Forelimb muscle (tissue), 1 donor: ENCODE measurements at regions not wholly inside any gene's neighbourhood (a gene's known extent, or its start where the extent isn't known, plus 50 kb on each side); places are given as distances from the start of the nearest gene placed in this dataset.
"Not testable (repeated sequence)": the region's sequence is repeated elsewhere in the genome, so short reads cannot be mapped to it uniquely, and the experiment has no call there.

Experiments
- DNase-seq: peaks from one replicate; pipeline ENCODE4 v3.0.0-alpha.2; 2013; ENCODE audit warnings: low read depth

GRCh38 chr13:62839338-62839737, 1423.7 kb upstream of the PCDH20 start:
- DNase-seq: no peak

DNA sequence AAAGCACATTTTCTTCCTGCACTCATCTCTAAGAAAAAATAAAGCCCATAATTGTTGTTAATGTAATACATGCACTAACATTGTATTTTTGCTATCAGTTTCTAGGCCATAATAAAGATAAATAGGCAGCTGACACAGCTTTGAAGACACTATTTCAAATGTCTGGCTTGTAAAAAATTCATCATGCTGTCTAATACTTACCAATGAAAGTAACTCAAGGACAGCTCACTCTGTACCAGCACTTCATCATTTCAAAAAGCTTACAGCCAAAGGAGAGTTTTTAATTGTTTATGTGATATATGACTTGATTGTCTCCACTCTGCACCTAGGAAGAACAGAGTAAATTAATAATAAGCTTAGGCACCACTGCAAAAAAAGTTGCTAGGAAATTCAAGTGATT, 1423.3 kb upstream of the PCDH20 start:
- DNase-seq: no peak

DNA sequence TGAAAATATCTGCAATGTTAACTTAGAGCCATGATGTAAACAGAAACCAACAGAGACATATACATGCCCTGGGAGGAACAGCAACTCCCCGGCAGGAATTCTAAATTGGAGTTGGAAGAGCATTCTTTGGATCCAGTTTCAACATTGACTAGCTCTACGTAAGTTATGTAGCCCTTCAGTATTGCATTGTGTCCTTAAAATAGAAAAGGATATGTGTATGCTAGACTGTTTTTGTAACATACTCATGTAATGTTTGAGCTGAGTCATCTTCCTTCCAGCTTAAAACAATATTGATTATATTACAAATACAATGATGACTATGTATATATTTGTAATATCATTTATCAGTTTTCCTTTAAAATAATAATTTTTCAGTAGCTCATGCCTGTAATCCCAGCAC, 1422.2 kb upstream of the PCDH20 start:
- no peak for DNase-seq

GRCh38 chr13:62829486-62829885, 1413.8 kb upstream of the PCDH20 start:
- DNase-seq: no peak

GRCh38 chr13:62799931-62800436, 1384.3 kb upstream of the PCDH20 start:
- no peak for DNase-seq

DNA sequence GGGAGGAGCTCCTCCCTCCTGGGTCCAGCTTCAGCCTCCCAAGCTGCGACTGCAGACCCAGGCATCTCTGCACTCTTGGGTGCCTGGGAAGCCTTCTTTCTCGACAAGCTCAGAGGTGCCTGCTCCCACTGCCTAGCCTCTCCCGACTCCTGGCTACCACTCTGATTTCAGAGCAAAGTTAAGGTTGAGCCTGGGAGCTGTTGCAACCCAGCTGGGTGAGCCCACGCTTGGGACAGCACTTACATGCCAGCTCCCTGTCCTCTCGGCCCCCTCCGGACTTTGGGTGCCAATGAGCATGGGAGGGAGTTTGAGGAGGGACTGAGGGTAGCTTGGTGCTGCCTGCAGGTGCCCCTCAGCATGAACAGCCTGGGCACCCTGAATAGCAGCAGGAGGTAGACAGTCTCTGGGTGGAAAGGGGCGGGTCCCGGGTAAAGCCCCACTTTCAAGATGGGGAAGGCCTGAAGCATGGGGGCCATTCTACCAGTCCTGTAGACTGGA, 1383.4 kb upstream of the PCDH20 start:
- DNase-seq: no peak

DNA sequence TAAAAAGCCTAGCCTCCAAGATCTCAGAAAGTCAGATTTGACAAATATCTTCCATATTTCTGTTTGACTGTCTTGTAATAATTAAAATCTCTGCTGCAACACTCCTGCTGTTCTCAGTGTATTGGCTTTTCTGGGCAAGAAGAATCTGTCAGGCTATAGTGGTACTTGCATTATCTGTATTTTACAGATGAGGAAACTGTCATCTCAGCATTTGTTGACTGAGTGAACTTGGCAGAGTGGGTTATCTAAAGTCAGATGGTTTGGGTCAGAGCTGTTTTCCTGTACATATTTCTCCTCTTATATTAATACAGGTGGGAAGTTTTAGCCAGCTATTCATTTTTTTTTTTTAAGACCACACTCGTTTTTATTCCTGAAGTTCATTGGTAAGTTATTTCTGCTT, 1378.2 kb upstream of the PCDH20 start:
- no peak for DNase-seq

DNA sequence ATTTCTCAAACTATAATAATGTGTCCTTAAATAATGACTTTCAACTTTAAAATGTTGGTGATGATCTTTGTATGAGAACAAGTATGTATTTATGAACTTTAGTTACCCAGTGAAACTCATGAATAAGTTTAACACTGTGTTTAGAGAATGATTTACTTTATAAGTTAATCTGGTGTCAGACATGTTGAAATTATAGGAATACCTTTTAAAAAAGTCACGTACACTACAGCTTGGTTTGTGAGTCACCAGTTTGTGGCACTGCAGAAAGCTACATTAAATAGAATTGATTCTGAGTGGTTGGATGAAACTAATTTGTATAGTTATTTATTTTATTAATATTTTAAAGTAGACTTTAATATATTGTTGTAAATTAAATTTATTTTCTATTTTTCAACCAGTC, 1366.2 kb upstream of the PCDH20 start:
- no peak for DNase-seq

GRCh38 chr13:62779161-62779560, 1363.5 kb upstream of the PCDH20 start:
- DNase-seq: no peak

DNA sequence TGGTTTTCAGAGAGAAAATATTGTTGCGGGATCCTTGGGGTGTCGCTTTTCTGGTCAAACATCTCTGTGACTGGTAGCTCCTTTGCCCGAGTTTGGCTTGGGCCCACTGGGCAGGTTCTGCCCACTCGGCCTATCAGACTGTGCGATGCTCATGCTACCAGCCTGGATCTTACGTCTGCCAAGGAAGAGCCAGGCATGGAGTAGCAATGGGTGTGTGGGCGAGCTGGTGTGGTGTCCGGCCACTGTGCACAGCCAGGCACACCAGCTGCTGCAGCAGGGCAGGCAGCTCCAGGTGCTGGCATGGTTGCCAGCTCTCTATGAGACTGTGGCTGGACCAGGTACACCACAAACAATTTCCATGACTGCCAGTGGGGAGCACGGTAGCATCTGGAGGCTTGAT, 1351.8 kb upstream of the PCDH20 start:
- no peak for DNase-seq

- DNase-seq: no peak
Observed at GRCh38 chr13:62760724-62761123, 1345.1 kb upstream of the PCDH20 start.

DNA sequence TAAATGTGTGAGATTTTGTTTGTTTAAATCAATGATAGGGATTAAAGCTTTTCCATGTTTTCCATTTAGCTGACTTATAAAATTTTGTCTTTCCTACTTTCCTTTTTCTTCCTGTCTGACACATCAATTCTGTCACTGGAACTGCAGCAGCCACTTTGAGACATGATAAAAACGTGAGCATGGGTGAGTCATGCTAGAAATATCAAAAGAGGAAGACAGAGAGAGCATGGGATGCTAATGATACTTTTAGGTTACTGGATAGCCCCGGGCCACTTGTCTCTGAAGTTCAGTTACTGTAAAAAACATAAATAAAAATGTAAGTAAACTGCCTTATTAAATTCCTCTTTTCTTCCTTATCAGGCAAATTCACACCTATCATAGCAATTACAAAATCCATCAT, 1332.0 kb upstream of the PCDH20 start:
- no peak for DNase-seq

DNA sequence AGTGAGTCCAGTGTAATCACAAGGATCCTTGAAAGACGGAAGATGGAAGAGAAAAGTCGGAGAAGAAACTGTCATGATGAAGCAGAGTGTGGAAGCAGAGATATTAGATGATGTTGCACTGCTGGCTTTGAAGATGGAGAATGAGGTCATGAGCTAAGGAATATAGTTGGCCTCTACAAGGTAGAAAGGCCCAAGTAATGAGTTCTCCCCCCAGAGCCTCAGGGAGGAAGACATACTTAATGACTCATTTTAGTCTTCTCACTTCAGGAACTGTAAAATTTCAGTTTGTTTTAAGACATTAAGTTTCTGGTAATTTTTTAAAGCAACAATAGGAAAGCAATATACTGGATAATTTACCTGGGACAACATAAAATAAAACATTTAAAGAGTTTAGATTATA, 1331.5 kb upstream of the PCDH20 start:
- DNase-seq: no peak

DNA sequence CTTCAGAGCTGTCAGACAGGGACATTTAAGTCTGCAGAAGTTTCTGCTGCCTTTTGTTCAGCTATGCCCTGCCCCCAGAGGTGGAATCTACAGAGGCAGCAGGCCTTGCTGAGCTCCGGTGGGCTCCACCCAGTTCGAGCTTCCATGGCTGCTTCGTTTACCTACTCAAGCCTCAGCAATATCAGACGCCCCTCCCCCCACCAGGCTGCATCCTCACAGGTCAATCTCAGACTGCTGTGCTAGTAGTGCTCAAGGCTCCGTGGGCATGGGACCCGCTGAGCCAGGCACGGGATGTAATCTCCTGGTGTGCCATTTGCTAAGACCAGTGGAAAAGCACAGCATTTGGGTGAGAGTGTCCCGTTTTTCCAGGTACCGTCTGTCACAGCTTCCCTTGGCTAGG, 1314.1 kb upstream of the PCDH20 start:
- DNase-seq: not testable (repeated sequence)

GRCh38 chr13:62721893-62722292, 1306.2 kb upstream of the PCDH20 start:
- no peak for DNase-seq

DNA sequence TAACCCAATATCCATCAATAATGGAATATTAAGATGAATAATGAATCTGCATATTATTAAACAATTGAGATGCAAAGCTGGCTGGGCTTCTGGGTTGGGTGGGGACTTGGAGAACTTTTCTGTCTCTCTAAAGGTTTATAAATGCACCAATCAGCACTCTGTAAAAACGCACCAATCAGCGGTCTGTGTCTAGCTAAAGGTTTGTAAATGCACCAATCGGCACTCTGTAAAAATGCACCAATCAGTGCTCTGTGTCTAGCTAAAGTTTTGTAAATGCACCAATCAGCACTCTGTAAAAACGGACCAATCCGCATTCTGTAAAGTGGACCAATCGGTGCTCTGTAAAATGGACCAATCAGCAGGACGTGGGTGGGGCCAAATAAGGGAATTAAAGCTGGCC, 1296.3 kb upstream of the PCDH20 start:
- DNase-seq: not testable (repeated sequence)

GRCh38 chr13:62710787-62711186, 1295.1 kb upstream of the PCDH20 start:
- no peak for DNase-seq

DNA sequence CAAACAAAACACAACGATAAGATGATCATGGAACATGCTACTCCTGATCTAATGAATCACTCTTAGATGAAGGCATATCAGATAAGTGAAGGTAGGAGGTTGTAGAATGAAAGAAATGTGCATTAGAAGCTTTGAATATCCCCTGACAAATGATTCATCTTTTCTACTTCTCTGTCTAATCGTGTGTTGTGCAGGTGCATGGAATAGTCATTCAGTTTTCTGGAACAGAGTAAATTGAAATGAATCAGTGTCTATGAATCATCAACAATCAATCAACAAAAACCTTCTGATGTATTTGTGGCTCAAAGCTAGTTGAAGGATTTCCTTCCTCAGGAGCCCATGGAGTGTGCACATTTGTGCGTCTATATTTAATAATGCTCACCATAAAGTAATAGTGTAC, 1290.4 kb upstream of the PCDH20 start:
- DNase-seq: no peak

- DNase-seq: no peak
Observed at GRCh38 chr13:62704875-62705274, 1289.2 kb upstream of the PCDH20 start.

DNA sequence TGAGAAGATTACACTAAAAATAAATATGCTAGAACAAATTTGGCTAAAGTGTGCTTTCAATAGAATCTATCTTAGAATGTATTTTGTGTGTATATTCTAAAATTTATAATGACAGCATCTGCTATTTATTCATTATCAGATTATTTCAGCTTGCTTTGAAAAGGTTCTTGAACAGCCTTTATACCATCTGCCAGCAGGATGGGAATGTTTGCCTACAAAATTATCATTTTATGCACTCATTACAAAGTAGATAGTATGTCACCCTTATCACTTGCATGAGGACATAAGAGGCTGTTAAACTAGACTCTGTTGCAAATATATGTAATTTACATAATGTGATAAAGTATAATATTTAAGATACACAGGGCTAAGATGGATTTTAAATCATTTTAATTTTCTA, 1286.9 kb upstream of the PCDH20 start:
- DNase-seq: no peak

- no peak for DNase-seq
Observed at GRCh38 chr13:62697701-62698100, 1282.1 kb upstream of the PCDH20 start.

- no peak for DNase-seq
Observed at GRCh38 chr13:62696490-62696889, 1280.8 kb upstream of the PCDH20 start.

DNA sequence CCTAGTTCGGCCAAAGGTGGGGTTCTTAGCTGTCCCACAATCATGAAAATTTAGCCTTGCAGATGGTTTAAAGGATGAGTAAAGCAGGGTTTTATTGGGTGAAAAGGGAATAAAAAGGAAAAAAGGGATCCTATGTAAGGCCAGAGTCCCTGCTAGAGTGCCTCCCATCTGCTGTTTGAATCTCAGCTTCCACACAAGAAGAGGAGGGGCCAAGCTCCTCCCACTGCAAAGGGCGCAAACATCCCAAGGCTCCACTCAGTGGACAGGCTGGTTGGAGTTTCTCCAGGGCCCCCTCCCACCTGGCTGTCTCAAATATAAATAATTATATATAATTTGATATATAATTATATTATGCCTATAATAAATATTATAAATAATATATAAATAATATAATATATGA, 1272.1 kb upstream of the PCDH20 start:
- no peak for DNase-seq

GRCh38 chr13:62684359-62684758, 1268.7 kb upstream of the PCDH20 start:
- DNase-seq: no peak

- DNase-seq: no peak
Observed at GRCh38 chr13:62682788-62683187, 1267.1 kb upstream of the PCDH20 start.
